IPS DF 19.7 (cell line): ENCODE measurements at regions not wholly inside any gene's neighbourhood (a gene's known extent, or its start where the extent isn't known, plus 50 kb on each side); places are given as distances from the start of the nearest gene placed in this dataset.

Source experiments
- DNase-seq: peaks from one replicate; pipeline ENCODE4 v3.0.0-alpha.2; 2013; ENCODE audit warnings: low read depth, low spot score

DNA sequence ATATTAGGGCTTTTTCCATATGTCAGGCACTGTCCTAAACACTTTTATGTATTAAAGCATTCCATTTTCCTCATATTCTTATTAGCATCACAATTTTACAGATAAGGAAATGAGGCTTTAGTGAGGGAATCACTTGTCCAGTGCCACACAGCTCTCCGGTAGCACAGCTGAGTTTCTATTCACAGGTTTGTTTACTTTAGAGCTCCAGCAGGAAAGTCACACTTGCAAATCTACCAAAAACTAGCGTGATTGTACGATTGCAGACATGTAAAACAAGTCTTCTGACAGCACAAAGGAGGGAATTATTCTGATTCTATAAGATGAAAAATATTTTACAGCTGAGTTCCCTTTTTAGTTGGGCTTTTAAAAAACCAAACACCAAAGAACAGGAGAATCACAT is 472.1 kb downstream of the TMA16 start:
- DNase-seq: no peak

DNA sequence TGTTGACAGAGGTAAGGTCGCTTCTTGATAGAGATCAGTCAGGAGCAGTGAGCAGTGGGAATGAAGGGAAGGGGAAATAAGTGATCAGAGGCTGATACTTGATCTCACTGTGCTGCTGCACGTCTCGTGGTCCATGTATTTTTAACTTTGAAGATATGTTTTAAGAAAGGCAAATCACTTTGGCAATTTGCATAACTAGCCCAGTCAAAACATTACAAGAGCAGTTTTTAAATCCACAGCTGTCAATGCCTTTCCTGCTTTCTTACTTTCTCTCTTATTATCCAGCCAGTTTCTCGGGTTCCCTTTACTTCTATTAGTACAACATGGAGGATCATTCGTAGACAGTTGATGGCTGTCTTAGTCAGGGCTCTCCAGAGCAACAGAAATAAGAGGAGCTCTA is 472.8 kb downstream of the TMA16 start:
- no peak for DNase-seq

DNA sequence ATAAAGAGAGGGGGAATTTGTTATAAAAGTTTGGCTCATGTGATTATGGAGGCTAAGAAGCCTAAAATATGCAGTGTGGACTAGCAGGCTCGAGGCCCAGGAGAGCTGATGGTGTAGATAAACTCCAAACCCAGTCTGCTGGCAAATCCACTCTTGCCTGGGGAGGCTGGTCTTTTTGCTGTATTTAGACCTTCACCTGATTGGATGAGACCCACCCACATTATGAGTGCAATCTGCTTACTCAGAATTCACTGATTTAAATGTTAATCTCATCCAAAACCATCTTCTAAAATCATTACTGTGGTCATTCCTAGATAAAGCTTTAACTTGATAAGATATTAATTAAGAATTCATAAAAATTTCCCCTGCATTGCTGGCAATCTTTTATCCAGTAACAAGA is 473.2 kb downstream of the TMA16 start:
- no peak for DNase-seq

DNA sequence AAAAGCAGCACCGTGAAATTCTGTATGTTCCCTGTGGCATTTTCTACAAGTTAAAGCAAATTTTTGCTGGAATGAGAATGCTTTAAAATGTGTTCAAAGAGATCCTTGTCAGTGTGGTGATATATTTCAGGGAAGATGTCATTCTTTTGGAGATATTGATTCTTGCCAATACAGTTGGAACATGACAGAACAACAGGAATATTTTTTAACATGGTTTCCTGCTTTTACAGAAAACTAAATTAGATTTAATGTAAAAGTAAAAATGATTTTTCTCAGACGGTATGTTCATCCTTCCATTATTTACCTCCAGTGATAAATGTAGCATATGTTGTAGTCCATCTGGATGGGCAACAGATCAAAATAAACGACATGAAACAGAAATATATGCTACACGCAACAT is 474.8 kb downstream of the TMA16 start:
- no peak for DNase-seq

DNA sequence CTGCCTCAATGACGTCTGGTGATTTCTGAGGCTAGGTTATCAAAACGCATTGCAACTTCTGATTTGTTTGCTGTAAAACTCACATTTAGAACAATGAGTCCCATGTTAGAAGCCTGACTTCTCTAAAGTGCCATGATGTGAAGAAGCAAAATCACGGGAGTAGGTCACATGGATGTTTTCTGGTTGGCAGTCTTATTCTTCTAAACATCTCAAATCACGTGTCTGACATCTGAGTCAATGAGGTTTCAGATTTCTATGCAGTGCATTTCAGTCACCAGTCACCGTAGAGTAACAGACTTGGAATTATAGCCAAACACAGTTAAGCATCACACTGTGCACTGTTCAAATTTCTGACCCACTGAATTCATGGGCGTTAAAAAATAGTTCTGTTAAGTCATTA is 482.1 kb downstream of the TMA16 start:
- no peak for DNase-seq

DNA sequence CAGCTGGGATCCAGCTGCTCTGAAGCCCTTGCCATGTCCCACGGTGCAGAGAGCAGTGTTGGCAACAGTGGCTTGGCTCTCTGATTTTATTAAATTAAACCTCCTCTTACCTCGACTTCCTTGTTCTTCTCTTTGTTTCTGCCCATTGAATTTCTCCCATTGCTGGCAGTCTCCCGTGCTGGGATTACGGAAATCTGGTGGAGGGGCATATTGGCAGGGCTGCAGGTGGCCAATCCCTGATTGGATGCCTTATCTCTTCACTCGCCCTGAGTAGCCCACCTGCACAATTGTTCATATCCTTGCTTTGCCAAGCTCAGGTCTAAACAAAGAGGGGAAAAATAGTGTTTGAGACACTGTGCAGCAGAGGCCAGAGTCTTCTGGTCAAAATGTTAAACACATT is 493.9 kb downstream of the TMA16 start:
- no peak for DNase-seq

DNA sequence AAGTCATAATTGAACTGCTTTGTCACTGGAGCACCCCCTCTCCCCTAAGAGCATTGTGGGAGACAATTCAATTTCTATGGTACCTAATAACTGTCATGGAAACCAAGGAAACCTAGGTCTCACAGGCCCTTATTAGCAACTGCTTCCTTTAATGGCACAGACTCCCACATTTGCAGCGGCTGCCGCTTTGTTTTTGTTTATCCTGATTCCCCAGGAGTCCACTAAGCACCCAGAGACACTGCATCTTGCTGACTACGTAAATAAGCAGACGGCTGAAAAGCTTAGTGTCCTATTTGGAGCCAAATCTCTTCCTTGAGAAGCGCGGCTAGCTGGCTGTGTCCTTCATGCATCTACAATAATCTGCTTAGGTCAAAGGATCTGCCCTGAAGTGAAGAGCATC is 494.4 kb downstream of the TMA16 start:
- DNase-seq: no peak

DNA sequence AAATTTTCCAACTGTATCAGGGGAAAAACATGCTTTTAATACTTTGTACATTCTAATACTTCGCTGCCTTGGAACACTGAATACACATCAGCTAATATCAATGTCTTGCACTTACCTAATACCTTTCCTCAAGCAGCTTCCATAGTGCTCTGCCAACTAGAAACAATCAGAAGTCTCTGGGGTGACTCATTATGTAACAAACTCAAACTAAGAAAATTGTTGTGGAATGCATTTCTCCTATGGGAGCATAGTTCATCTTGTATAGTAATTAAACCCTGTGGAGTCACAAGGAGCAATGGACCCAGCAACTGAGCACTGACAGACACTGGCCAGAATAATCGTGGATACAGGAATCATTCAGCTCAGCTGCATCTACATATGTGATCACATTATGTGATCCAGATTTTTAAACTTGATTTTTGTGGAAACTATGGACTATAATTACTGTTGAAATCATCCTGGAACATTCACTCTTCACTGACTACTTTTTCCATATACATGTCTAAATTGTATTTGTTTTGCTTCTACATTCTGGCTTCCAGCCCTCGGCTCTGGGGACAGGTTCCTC is 496.9 kb downstream of the TMA16 start:
- DNase-seq: no peak

DNA sequence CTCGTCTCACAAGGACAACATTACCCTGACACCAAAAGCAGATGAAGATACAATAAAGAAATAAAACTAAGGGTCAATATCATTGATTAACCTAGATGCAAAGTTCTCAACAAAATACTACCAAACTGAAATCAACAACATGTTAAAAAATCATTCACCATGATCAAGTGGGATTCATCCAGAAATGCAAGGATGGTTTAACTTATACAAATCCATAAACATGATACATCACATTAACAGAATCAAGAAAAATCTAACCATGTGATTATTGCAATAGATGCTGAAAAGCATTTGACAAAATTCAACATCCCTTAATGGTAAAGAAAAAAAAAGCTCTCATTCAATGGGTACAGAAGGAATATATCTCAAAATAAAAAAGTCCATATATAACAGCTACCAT is 514.9 kb downstream of the TMA16 start:
- no peak for DNase-seq

DNA sequence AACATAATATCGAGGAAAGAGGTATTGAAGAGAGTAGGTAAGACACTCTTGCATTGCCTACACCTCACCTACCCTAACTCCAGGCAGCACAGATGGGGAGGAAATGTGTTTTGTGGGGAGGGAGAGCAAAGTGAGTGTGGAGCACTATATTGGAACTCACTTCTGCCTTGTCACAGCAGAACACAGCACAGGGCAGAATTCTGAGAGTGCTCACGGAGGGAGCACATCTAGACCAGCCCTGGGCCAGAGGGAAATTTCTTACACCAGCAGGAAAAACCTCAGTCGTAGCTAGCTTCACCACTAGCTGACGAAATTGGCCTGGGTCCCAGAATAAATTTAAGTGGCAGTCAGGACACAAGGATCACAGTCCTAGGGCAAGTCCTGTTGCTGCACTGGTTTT is 517.3 kb downstream of the TMA16 start:
- no peak for DNase-seq

DNA sequence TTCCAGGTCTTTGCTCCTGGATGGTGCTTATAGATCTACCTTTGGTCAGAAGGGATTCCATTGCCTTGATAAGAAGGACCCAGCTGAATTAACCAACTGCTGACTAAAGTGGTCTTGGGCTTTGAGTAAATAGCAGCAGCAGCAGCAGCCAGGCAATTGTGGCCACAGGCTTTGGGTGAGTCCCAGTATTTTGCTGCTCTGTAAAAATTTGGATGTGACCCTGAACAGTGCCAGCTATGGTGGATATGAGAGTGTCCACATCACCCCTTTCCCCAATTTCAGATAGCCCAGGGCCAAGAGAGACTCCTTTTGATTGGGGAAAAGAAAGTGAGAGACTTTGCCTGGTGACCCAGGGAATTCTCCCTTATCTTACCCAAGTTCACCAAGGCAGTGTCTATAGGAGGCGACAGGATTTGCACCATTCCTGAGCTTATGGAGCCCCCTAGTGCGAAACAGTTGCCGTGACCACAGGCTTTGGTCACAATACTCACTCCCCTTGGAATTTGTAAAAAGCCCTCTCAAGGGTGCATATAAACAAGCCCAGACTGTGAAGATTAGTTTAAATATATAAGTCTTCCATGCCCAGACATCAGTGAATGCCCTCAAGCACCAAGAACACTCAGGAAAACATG is 518.0 kb downstream of the TMA16 start:
- DNase-seq: peak; percentile 33

DNA sequence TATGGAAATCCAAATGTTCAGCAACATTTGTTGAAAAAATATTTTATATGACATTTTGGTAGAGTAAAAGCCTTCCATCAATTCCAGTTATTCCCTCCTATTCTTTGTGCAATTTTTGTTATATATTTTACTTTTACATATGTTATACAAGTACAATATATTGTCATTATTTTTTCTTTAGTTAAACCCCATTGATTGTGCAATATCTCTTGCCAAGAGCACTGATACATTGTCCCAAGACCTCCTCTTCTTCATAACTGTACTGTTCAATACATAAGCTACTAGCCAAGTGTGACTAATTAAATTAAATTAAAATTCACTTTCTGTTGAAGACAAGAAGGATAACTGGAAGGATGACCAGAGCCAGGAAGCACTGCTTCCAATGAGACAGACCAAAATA is 527.5 kb downstream of the TMA16 start:
- no peak for DNase-seq

DNA sequence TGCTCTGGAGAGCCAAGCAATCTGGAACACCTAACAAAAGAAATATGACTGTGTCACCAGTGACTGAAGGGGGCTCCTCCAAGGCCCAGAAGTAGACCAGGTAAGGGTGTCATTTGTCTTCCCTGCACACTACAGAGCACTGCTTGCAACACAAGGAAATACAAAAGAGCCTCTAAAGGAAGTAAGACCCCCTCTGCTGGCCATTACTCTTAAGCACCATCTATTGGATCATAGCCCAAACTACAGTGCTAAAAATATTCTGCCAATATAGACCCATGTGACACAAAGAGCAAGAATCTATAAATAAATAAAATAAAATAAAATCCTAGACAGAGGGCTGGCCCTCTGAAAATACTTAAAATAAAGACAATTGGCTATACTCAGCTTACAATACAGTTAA is 528.7 kb downstream of the TMA16 start:
- no peak for DNase-seq

DNA sequence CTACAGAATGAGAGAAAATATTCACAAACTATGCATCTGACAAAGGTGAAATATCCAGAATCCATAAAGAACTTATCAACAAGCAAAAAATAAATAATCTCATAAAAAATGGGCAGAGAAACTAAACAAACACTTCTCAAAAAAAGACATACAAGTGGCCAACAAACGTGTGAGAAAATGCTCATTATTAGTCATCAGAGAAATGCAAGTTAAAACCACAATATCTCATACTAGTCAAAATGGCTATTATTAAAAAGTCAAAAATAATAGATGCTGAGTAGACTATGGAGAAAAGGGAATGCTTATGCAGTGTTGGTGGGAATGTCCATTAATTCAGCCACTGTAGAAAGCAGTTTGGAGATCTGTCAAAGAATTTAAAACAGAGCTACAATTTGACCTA is 533.3 kb downstream of the TMA16 start:
- DNase-seq: no peak

DNA sequence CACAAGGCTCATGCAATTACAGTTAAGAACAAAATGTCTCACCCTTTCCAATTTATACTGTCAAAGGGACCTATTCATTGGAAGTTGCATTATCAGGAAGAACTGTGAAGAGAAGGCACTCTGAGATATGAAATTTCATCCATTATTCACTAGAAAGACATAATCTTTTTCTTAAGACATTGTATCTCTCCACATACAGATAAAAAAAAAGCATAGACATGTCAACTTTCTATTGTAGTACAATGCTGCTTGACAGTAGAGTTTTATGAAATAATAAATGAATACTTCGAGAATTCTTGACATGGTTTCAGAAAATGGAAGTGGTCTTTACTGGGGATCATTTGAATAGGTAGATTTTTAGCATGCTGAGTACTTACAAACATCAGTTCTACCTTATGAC is 545.0 kb downstream of the TMA16 start:
- no peak for DNase-seq

DNA sequence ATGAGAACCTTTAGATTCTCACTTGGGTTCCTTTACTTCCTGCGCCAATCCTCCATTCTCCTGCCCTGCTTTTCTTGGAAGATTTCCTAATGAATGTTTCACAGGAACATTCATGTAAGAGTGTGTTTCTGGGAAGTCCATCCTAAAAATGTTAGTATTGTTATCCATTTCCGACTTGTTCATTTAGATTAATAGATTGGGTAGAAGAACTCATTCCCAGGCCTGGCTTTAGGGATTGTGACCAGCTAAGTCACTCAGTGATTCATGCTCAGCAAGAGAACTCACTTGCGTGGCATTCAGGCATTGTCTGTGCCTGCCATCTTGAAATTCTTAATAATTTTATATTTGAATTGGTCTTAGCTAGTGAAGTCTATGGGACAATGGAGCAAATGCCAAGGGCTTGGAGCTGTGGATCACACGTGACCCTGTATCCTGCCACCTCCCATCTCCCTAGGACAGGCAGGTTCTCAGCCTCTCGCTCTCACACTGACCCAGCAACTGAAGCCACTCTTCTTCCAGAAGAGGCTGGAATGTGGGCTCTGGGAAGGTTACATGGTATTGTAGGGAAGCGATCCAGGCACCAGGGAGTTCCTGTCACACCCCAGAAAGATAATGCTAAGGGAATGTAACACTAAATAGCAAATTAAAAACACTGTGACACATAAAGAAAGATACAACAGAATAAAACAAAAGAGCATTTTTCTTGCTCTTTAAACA is 562.1 kb downstream of the TMA16 start:
- DNase-seq: no peak

DNA sequence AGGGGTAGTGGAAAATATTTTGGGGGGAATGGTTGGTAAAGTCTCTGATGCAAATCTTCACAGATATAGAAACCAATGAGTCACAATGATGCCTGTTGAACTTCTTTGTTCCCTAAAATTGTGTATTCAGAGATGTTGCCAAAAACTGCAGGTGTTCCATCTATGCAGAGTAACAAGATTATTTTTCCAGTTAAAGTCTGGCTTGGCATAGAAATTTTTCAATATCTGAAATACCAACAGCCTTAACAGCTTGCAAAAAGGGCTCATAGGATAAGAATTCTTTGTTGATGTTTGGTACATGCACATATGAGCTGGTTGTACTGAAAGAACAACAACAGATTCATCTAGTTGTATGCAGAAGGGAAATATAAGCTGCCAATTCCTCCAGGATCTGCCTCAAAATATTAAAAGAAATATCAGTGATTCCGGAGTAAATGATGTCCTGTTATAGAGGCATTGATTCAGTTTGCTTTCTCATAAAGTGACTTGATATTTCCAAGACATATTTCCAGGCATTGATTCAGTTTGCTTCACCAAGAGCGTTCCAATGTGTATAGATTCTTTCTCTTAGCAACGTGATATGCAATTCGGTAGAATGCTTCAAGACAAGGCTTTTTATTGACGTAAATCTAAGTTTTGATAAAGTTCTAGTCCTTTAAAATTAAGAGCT is 564.4 kb downstream of the TMA16 start:
- DNase-seq: no peak

DNA sequence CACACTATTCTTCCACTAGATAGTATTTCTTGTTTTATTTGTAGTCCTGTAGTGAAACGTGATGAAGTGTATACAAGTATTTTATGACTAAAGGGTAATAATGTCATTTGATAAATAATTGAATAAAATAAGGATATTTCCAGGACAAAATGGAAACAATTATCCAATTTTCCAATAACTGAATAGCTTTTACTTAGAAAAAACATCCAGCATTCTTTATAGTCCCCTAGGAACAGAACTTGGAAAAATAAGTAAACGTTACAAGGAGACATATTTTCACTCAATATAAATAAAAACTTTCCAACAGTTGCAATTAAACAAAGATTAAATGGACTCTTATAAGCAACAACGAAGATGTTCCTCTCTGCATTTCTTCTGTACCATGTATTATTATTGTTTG is 566.0 kb downstream of the TMA16 start:
- no peak for DNase-seq

DNA sequence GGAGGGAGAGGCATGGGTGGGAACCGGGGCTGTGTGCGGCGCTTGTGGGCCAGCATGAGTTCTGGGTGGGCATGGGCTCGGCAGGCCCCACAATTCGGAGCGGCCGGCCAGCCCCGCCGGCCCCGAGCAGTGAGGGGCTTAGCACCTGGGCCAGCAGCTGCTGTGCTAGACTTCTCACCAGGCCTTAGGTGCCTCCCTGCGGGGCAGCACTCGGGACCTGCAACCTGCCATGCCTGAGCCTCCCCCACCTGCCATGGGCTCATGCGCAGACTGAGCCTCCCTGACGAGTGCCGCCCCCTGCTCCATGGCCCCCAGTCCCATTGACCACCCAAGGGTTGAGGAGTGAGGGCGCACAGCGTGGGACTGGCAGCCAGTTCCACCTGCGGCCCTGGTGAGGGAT is 573.9 kb downstream of the TMA16 start:
- no peak for DNase-seq

DNA sequence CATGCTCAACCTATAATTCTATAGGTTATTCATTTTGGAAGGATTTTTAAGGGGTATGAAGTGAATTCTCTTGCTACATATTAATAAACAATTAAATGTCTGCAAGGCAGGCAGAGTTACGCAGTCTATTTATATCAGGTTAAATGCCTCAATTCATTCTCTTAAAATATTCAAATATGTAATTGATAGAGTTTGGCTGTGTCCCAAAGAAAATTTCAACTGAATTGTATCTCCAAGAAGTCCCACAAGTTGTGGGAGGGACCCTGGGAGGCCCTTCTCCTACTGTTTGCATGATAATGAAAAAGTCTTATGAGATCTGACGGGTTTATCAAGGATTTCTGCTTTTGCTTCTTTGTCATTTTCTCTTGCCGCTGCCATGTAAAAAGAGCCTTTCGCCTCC is 576.1 kb downstream of the TMA16 start:
- DNase-seq: no peak

DNA sequence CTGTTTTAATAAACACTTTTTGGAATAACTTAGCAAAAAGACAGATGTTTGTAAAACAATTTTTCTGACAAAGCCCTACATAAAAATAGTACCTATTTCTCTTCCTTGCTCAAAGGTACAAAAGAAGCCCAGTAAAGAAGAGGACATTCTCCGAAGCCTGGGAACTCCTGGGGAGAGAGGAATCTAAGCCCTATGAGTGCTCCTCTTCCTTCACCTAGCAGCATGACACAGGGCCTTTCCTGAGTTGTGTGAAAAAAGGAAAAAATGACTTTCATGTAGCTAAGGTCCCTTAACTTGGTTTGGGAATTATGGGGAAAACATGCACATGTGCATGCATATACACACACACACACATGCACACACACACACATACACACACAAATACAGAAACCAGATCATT is 586.9 kb downstream of the TMA16 start:
- DNase-seq: peak; percentile 7

DNA sequence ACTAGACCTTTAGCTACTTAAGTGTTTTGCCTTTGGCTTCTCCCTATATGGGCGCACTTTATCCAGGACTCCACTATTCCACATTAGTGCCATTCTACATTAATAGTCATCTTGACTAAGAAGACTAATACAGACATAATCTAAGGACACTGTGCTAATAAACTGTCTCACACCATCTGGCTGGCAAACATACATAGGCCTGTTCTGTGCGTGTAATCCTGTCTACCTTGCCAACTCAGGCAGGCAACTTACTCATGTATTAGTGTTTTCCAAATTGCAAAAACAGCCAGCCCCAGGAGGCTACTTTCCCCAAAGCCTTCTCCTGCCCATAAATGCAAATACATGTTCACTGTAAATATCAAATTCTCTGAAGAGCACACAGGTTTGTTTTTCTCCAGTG is 587.3 kb downstream of the TMA16 start:
- no peak for DNase-seq

DNA sequence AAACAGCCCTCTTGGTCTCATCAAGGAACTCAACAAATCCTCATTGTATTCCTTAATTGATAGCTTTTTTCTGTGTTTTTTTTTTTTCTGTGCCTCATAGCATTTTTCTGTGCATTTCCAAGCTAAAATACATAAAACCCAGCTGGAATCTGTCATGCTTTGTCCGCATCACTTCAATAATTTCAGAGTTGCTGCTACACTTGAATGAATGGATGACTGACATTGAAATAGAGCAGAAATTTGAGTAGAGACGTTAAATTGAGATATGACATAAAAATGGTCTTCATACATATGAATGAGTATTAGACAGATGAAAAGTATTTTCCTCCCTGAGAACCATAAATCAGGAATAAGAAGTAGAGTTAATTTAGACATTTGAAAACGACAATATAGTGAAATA is 593.2 kb downstream of the TMA16 start:
- DNase-seq: no peak
